C4-2B (cell line): ENCODE measurements at regions not wholly inside any gene's neighbourhood (a gene's known extent, or its start where the extent isn't known, plus 50 kb on each side); places are given as distances from the start of the nearest gene placed in this dataset.

ENCODE experiments used
- CTCF ChIP-seq: fragments of 450-650 bp; conservative IDR thresholded peaks from 2 replicates; pipeline ENCODE4 v1.5.1; 2017; ENCODE audit warnings: mild to moderate bottlenecking
- ZFX ChIP-seq: fragments of 450-650 bp; IDR thresholded peaks from 2 replicates; pipeline ENCODE4 v1.6.1; 2017

GRCh38 chr10:62511238-62511637 is 137.1 kb downstream of the ZNF365 start:
- no peak for TF ChIP-seq CTCF
- TF ChIP-seq ZFX, result no peak
